ENCODE measurements at regions not wholly inside any gene's neighbourhood (a gene's known extent, or its start where the extent isn't known, plus 50 kb on each side); places are given as distances from the start of the nearest gene placed in this dataset.
A peak's percentile ranks its signal among the peaks of the same experiment; 100 is the strongest.
"Not testable (repeated sequence)": the region's sequence is repeated elsewhere in the genome, so short reads cannot be mapped to it uniquely, and the experiment has no call there.

- DNase-seq = no peak
Observed at GRCh38 chr13:76609643-76610042, 276.6 kb downstream of the KCTD12 start.

- no peak for DNase-seq
Observed at GRCh38 chr13:76607866-76608265, 278.3 kb downstream of the KCTD12 start.

- no peak for DNase-seq
Observed at GRCh38 chr13:76600081-76600480, 286.1 kb downstream of the KCTD12 start.

GRCh38 chr13:76597868-76598267, 288.3 kb downstream of the KCTD12 start:
- peak in 2 of 3 experiments; percentile 27 to 73 for DNase-seq

- DNase-seq = no peak
Observed at GRCh38 chr13:76596216-76596615, 290.0 kb downstream of the KCTD12 start.

- DNase-seq = no peak
Observed at GRCh38 chr13:76594435-76594834, 291.8 kb downstream of the KCTD12 start.

GRCh38 chr13:76586842-76587241, 299.4 kb downstream of the KCTD12 start:
- DNase-seq = no peak

GRCh38 chr13:76579701-76580100, 306.5 kb downstream of the KCTD12 start:
- DNase-seq = no peak

GRCh38 chr13:76575634-76576033, 310.6 kb downstream of the KCTD12 start:
- DNase-seq = not testable (repeated sequence)

- no peak for DNase-seq
Observed at GRCh38 chr13:76570510-76570971, 315.7 kb downstream of the KCTD12 start.

GRCh38 chr13:76556627-76557026, 329.6 kb downstream of the KCTD12 start:
- DNase-seq = no peak

- DNase-seq = no peak
Observed at GRCh38 chr13:76552807-76553206, 333.4 kb downstream of the KCTD12 start.

GRCh38 chr13:76552041-76552772, 334.0 kb downstream of the KCTD12 start:
- DNase-seq = no peak

- DNase-seq = no peak
Observed at GRCh38 chr13:76542176-76542575, 344.0 kb downstream of the KCTD12 start.

GRCh38 chr13:76538004-76538403, 348.2 kb downstream of the KCTD12 start:
- DNase-seq = no peak

- no peak for DNase-seq
Observed at GRCh38 chr13:76533251-76533650, 353.0 kb downstream of the KCTD12 start.

- no peak for DNase-seq
Observed at GRCh38 chr13:76527041-76527440, 359.2 kb downstream of the KCTD12 start.

GRCh38 chr13:76523740-76524340, 362.4 kb downstream of the KCTD12 start:
- no peak for DNase-seq

GRCh38 chr13:76522083-76522755, 364.0 kb downstream of the KCTD12 start:
- peak in 2 of 3 experiments; percentile 9 to 22 for DNase-seq

- no peak for DNase-seq
Observed at GRCh38 chr13:76519685-76520084, 366.5 kb downstream of the KCTD12 start.

GRCh38 chr13:76516586-76516985, 369.6 kb downstream of the KCTD12 start:
- no peak for DNase-seq

- DNase-seq = no peak
Observed at GRCh38 chr13:76516013-76516412, 370.2 kb downstream of the KCTD12 start.

- peak in 2 of 3 experiments; percentile 8 to 66 for DNase-seq
Observed at GRCh38 chr13:76512721-76513145, 373.5 kb downstream of the KCTD12 start.

GRCh38 chr13:76505437-76505836, 380.8 kb downstream of the KCTD12 start:
- no peak for DNase-seq

Data from NCI-H1417 (cell line).